ENCODE measurements at regions not wholly inside any gene's neighbourhood (a gene's known extent, or its start where the extent isn't known, plus 50 kb on each side); places are given as distances from the start of the nearest gene placed in this dataset.

GRCh38 chr2:124993809-124994208, 968.7 kb downstream of the CNTNAP5 start:
- no peak overlapping the region for H3K4me3 ChIP-seq
- DNase-seq: no peak
- TF ChIP-seq POLR2A (IDR thresholded peaks at IDR 0.05) (no peak), CTCF (IDR thresholded peaks at IDR 0.05) (no peak)
- no peaks in the 10 kb centered on the region for H3K27me3 ChIP-seq
- no peaks in the 10 kb centered on the region for H3K4me1 ChIP-seq
- no peak overlapping the region for H3K27ac ChIP-seq
- H3K9me3 ChIP-seq: no peaks in the 10 kb centered on the region
- H3K36me3 ChIP-seq: no peaks in the 10 kb centered on the region

DNA sequence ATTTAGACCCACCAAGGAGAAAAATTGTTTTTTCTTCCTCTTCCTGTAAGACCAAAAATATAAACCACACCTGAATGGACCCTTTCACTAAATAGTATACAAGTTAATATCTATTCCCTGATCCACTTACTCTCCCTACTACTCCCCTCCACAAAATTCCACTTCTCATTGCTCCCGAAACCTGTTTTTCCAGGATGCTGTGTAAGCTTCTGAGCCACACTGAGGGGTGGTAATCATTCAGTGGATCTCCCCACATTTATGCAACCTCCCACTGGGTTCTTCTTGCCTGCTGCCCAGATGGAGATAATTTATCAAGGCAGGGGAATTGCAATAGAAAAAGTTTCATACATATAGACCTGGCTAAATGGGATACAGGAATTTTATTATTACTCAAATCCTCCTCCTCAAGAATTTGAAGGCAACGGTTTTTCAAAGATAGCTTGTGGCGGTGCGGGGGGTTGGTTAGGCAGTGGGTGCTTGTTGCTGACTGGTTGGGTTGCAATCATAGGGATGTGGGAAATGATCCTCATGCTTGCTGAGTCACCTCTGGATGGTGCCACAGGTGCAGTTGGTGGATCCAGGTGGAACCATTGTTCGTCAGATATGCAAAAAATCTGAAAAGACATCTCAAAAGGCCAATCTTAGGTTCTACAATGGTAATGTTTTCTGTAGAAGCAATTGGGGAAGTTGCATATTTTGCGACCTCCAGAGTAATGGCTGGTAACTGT, 970.3 kb downstream of the CNTNAP5 start:
- Histone ChIP-seq H3K9me3 (no peaks in the 10 kb centered on the region), H3K4me1 (no peaks in the 10 kb centered on the region), H3K27ac (no peak overlapping the region), H3K4me3 (no peak overlapping the region), H3K36me3 (no peaks in the 10 kb centered on the region), H3K27me3 (no peaks in the 10 kb centered on the region)
- TF ChIP-seq CTCF (IDR thresholded peaks at IDR 0.05) (no peak), POLR2A (IDR thresholded peaks at IDR 0.05) (no peak)
- DNase-seq: no peak

DNA sequence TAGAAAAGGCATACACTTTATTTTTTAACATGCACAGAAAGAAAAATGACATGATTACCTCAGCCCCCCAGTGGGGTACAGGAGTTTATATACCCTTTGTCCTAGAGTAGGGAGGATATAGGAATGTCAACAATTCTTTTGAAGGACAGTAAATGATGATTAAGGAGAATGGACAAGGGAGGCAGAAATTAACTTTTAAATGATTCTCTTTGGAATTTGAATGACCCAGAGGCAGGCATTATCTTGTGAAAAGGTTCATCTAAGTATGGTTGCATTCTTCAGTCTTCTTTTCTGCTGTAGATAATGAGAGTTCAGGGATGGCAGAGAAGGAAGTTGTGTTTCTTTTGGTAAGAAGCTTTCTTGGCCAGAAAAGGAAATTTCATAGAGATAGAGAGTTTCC, 971.3 kb downstream of the CNTNAP5 start:
- Histone ChIP-seq H3K4me1 (no peaks in the 10 kb centered on the region), H3K27me3 (no peaks in the 10 kb centered on the region), H3K27ac (no peak overlapping the region), H3K9me3 (no peaks in the 10 kb centered on the region), H3K36me3 (no peaks in the 10 kb centered on the region), H3K4me3 (no peak overlapping the region)
- no peak for DNase-seq
- TF ChIP-seq CTCF (IDR thresholded peaks at IDR 0.05) (no peak), POLR2A (IDR thresholded peaks at IDR 0.05) (no peak)

GRCh38 chr2:124999906-125000305, 974.8 kb downstream of the CNTNAP5 start:
- no peak for TF ChIP-seq CTCF (IDR thresholded peaks at IDR 0.05)
- no peak for TF ChIP-seq POLR2A (IDR thresholded peaks at IDR 0.05)

DNA sequence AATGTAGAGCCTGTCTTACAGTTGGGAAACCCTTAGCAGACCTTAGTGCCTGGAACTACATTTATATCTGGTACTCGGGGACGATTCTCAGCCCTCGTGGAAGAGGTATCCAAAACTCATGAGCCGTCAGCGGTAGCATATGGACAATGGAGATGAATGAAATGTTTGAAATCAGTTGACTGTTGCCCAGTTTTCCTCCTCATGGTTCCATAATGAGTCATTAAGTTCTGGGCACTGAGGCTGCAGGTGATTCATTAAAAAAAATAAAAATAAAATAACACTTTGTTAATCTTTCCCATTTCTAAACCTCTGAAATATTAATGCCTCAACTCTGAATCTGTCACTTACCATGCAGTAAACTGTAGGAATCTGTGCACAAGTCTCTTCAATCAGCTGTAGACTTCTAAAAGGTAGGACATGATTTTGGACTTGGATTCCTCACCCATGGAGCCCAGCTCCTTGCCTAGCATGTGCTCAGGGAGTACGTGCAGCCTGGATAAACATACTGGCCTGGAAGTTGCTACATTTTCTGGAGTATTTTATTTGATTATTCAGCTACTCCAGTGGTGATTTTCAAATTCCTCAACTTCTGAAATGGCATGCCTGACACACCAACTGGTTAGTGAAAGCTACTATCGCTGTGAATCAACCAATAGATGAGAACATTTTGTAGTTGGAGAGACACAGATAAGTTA, 979.2 kb downstream of the CNTNAP5 start:
- Histone ChIP-seq H3K36me3 (no peaks in the 10 kb centered on the region), H3K27ac (no peak overlapping the region), H3K4me1 (no peaks in the 10 kb centered on the region), H3K27me3 (no peaks in the 10 kb centered on the region), H3K9me3 (no peaks in the 10 kb centered on the region), H3K4me3 (no peak overlapping the region)
- no peak for TF ChIP-seq POLR2A (IDR thresholded peaks at IDR 0.05)
- no peak for TF ChIP-seq CTCF (IDR thresholded peaks at IDR 0.05)
- DNase-seq: no peak

More at GRCh38 chr2:124999906-125000305, 974.8 kb downstream of the CNTNAP5 start:
- no peaks in the 10 kb centered on the region for H3K36me3 ChIP-seq
- no peak overlapping the region for H3K27ac ChIP-seq
- no peaks in the 10 kb centered on the region for H3K9me3 ChIP-seq
- DNase-seq: no peak
- H3K4me3 ChIP-seq: no peak overlapping the region
- H3K27me3 ChIP-seq: no peaks in the 10 kb centered on the region
- H3K4me1 ChIP-seq: no peaks in the 10 kb centered on the region
